Stomach (tissue), 4 donors: ENCODE measurements at regions not wholly inside any gene's neighbourhood (a gene's known extent, or its start where the extent isn't known, plus 50 kb on each side); places are given as distances from the start of the nearest gene placed in this dataset.

Experiments used
- EP300 ChIP-seq: sonication (generic); formaldehyde crosslinking; IDR thresholded peaks from one replicate; pipeline ENCODE4 v1.6.1; 2017; ENCODE audit warnings: antibody characterized with exemption
- POLR2A ChIP-seq, 4 donors: fragments of 450-650 bp; IDR thresholded peaks; one replicate each; pipeline ENCODE4 v1.6.1; 2016; ENCODE audit warnings: antibody characterized with exemption in 4 of 4, control low read depth in 2 of 4, mild to moderate bottlenecking in 1 of 4, moderate library complexity in 1 of 4
- POLR2AphosphoS5 ChIP-seq, 3 donors: sonication (generic); formaldehyde crosslinking; IDR thresholded peaks; one replicate each; pipeline ENCODE4 v1.6.1; 2016; ENCODE audit warnings: antibody characterized with exemption in 3 of 3
- TF ChIP-seq, protein P1 (sequence below), 7 experiments: fragments of 450-650 bp in 4 of 7; fragments of 200-600 bp in 3 of 7; sonication (generic) in 3 of 7; IDR thresholded peaks; one replicate each; pipeline ENCODE4 v1.5.1; 2016 to 2019; ENCODE audit warnings: antibody characterized with exemption in 7 of 7, control low read depth in 2 of 7, mild to moderate bottlenecking in 1 of 7

GRCh38 chr21:16376673-16377072, 646.9 kb downstream of the USP25 start:
- TF ChIP-seq, protein P1, sequence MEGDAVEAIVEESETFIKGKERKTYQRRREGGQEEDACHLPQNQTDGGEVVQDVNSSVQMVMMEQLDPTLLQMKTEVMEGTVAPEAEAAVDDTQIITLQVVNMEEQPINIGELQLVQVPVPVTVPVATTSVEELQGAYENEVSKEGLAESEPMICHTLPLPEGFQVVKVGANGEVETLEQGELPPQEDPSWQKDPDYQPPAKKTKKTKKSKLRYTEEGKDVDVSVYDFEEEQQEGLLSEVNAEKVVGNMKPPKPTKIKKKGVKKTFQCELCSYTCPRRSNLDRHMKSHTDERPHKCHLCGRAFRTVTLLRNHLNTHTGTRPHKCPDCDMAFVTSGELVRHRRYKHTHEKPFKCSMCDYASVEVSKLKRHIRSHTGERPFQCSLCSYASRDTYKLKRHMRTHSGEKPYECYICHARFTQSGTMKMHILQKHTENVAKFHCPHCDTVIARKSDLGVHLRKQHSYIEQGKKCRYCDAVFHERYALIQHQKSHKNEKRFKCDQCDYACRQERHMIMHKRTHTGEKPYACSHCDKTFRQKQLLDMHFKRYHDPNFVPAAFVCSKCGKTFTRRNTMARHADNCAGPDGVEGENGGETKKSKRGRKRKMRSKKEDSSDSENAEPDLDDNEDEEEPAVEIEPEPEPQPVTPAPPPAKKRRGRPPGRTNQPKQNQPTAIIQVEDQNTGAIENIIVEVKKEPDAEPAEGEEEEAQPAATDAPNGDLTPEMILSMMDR (IDR thresholded peaks at IDR 0.05) = no peak
- no peak for TF ChIP-seq EP300
- no peak for TF ChIP-seq POLR2A (IDR thresholded peaks at IDR 0.05)
- TF ChIP-seq POLR2AphosphoS5 (IDR thresholded peaks at IDR 0.05) = no peak
